GM21360 (cell line): ENCODE measurements at regions not wholly inside any gene's neighbourhood (a gene's known extent, or its start where the extent isn't known, plus 50 kb on each side); places are given as distances from the start of the nearest gene placed in this dataset.

ENCODE experiments used
- ATAC-seq: cut with Tn5 transposase; IDR thresholded peaks from one replicate; pipeline ENCODE4 v1.9.1; 2021; ENCODE audit warnings: mild to moderate bottlenecking, moderate library complexity; ENCODE audit not compliant: unreplicated experiment

GRCh38 chr5:56468277-56468676 lies 235.1 kb upstream of the ANKRD55 start:
- ATAC-seq: no peak

DNA sequence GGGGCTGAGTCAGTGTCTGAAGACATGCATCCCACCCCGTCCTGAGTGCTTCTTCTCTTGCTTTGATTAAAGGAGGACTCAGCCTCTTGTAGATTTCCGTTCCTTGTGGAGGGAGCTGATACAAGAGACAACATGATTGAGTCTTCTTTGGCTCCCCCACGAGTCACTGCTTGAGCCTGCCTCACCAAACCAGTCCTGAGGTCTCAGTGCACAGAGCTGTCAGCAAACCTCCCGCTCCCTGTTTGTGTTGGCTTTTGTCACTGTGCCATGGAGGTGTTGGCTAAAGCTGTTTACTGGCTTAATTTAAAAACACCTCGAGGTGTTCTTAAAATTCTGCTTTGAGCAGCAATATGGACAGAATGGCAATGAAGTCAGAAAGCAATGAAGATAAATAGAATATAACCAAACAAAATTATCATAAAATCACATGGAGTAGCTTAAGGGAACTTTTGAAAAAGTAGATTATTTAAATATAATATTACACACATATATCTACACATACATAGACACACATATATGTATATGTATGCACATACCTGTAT lies 234.1 kb upstream of the ANKRD55 start:
- ATAC-seq: no peak

DNA sequence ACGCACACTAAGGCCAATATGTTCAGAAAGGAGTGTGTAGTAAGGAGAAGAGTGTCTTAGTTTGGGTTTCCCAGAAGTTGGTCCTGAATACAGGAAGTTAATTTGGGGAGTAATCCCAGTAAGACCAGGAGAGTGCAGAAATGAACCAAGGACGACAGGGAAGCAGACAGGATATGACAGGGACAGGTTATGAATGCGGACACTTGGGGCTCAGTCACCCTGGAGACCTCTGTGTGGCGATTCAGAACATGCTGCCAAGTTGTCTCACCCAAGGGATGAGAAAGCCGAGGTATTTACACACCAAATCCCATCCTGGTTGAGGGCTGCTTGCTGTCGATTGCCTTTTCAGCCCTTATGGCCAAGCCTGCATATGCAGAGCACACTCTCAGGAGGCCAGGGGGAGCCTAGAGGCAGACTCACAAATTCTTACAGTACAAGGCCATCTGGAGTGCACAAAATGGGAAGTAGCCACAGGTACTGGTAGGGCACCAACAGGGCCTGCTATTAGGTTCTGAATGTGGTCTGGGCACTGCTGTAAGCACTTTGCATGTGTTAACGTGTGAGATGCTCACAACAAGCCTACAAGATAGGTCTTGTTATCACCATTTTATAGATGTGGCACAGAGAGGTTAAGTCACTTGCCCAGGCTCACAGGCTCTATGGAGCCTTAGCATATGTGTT lies 233.1 kb upstream of the ANKRD55 start:
- ATAC-seq: no peak

DNA sequence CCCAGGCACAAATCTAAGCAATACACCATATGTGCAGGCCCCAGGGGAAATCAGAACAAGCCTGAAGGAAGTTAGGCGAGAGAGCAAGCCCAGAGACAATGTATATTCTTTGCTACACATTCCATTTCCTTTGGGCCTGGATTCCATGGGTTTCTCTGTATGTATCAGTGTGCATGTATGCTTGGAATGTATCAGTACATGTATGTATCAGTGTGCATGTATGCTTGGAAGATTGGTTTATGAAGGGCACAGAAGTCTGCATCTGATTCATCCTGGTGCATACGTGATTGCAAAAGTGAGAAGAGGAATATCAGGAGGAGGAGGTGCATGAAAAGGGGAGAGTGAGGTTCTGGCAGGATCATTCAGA lies 232.6 kb upstream of the ANKRD55 start:
- ATAC-seq: no peak

DNA sequence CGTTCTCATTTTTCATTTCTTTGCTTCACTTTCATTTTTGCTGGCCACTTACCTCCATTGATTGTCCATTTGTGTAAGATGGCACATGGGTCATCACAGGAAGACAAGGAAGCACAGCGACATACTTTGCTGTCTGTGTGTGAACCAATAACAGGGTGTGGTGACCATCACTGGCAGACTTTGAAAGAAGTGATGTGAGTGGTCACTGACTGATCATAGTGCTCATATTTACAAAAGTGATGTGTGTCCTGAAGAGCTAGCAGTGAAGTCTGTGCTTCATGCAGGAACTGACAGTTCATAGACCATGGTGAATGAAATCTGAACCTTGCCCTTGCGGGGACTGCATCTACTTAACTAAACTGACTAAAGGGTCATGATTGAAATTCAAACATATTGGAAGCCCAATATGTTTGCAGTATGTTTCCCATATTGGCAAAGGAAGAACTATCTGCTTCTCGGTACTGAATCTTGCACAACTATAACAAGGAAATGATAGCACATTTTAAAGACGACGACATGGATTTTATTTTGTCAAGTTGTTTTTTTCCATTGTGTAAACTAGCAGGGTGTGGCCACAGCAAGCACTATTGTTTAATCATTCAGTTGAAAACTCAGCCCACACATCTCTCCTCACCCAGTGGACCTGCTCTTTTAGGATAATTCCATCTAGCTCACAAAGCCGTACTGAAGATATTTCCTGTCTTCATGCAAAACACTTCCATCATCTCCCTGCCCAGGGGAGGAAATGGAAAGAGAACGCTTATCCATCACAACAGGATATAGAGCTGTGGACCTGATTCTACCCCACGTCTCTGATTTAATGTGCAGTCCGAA lies 232.0 kb upstream of the ANKRD55 start:
- no peak for ATAC-seq

DNA sequence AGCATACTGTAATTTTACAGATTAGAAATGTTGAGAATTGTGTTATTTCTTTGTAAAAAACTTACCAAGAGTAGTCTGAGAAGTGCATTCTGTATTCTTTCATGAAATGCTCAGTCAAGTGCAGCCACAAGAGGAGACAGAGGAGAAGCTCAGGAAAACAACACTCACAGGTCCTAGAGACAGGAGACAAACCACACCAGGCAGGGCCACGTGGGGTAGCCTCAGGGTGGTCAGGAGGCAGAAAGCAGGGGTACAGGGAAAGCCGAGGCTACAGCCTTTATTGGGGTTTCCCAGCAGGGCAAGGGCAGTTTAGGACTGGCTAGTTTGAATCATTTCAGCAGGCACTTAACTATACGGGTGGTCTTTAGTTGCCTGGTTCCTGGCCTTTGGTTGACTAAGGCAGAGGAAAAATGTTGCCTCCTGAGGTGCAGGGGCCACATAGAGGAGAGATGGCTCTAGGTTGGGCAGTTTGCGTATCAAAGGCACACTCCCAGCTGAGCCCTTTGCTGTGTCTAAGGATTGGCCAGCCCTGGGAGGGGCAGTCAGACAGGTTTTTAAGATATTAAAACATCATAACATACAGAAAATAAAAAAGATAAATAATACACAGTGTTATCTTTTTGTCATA lies 230.9 kb upstream of the ANKRD55 start:
- ATAC-seq: no peak

- ATAC-seq: no peak
These were observed 228.5 kb upstream of the ANKRD55 start for GRCh38 chr5:56461584-56461983.

DNA sequence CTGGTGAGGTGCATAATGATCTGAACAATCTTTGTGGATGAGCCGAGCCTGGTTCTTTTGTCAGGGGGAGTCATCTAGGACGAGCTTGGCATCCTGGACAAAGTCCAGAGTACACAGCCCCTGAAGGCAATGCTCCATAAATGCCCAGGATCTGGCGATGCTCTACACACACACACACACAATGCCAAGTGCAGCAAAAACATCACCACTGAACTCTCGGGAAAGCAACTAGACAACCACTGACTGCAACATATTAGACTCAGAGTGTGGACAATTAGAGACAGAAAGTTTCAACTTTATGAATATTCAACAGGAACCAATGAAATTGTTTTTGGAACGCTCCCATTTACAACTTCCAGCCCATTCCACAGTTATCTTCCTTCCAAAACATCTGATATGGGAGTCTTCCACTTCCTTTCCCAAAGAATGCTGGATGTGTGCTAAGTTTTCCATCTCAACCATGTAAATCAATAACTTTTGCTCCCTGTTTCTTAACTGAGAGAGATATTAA lies 227.6 kb upstream of the ANKRD55 start:
- ATAC-seq: no peak

- ATAC-seq: no peak
These were observed 227.0 kb upstream of the ANKRD55 start for GRCh38 chr5:56460195-56460546.

DNA sequence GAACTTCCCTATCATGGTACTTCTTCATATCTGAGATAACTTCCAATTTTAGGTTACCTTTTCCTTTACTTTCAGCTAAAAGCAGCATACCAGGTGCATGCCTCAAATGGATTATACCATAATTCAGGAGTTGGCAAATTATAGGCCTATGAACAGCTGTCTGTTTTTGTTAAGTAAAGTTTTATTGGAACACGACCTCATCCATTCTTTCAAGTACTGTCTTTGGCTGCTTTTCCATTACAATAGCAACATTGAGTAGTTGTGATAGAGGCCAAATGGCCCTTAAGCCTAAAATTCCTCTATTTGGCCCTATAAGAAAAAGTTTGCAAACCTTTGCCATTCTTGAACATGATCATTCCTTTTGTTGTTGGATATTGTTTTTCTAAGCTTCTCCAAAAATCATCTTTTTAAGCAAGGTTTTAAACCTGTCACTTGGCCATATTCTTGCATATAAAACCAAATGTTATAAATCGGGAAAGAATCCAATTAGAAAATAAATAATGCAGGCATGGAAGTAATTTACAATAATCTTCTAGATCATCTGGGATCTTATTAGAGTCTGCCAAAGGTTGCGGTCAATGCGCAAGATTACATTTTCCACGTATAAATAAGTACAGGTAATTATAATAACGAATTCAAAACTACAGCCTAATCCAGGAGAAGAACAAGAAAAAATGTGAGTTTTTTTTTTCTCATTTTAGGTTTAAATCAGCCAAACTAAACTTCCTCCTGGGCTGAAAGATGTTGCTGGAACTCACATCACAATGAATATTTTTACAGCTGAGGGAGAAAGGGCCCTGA lies 226.5 kb upstream of the ANKRD55 start:
- ATAC-seq: no peak

- no peak for ATAC-seq
These were observed 225.0 kb upstream of the ANKRD55 start for GRCh38 chr5:56457887-56458812.

- ATAC-seq: no peak
These were observed 222.9 kb upstream of the ANKRD55 start for GRCh38 chr5:56456002-56456401.

- no peak for ATAC-seq
These were observed 222.3 kb upstream of the ANKRD55 start for GRCh38 chr5:56455417-56455816.

- ATAC-seq: no peak
These were observed 221.2 kb upstream of the ANKRD55 start for GRCh38 chr5:56454219-56454862.

DNA sequence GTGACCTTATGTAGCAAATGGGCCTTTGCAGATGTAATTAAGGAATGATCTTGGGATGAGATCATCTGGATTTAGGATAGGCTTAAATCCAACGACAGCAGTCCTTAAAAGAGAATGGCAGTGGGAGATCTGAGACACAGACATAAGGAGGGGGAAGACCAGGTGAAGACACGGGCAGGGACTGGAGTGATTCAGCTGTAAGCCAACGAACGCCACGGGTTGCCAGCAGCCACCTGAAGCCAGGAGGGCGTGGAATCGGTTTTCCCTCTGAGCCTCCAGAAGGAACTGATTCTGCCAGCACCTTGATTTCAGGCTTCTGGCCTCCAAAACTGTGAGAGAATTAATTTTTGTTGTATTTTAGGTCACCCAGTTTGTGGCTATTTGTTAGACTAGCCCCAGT lies 218.6 kb upstream of the ANKRD55 start:
- no peak for ATAC-seq

- ATAC-seq: no peak
These were observed 217.6 kb upstream of the ANKRD55 start for GRCh38 chr5:56450766-56451165.

DNA sequence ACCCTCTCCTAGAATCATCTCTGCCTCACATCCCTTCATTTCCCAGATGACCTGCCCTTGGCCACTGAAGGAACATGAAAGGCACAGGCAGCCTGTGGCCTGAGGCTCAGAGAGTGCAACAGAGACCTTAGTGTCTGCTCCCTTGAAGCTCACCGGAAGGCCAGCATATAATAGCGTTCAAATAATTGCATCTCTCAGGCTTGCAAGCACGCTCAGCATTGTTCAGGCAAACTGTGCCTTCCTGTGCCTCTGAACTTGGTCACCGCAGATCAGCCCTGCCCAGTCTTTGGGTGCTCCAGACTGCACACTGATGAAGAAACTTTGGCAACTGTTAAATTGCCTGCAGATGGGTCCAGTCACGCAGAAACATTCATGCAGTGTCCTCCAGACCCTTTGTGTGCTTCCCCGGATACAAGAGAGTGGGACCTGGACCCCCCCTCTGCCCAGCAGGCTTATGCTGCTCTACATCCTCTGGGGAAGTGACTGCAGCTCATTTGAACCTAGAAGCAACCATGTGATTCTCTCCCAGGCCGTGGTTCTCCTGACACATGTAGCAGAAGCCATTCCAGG lies 216.0 kb upstream of the ANKRD55 start:
- no peak for ATAC-seq

GRCh38 chr5:56447656-56448055 lies 214.5 kb upstream of the ANKRD55 start:
- no peak for ATAC-seq

- ATAC-seq: no peak
These were observed 214.1 kb upstream of the ANKRD55 start for GRCh38 chr5:56447232-56447631.
